ENCODE measurements at regions not wholly inside any gene's neighbourhood (a gene's known extent, or its start where the extent isn't known, plus 50 kb on each side); places are given as distances from the start of the nearest gene placed in this dataset.
A peak's percentile ranks its signal among the peaks of the same experiment; 100 is the strongest.

DNA sequence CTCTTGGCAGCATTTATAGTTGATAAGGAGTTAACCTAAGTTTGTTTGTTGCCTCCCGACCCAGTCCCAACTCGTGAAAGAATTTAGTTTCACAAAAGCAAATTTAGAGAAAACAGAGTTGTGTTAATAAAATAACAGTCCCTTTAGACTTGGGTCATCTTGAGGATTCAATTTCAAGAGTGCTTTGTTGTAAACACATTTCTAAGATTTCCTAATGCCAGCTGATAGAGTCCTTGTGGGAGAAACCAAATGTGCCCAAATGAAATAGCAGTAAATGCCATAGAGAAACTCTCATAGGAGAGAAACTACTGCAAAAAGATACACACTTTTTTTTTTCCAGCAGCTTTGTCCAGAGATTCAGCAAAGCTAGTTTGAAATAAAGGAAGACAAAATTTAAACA is 211.3 kb upstream of the BMPER start:
- intact Hi-C loops (cut with DNase I) = no loop called here
- no peak overlapping the region for H3K4me3 ChIP-seq
- no peak for ATAC-seq
- H3K9me3 ChIP-seq = peaks cover 0 to 1% of the 10 kb centered on the region in 2 donors
- H3K4me1 ChIP-seq = no peaks in the 10 kb centered on the region
- no peak overlapping the region for H3K27ac ChIP-seq
- TF ChIP-seq, protein P1, sequence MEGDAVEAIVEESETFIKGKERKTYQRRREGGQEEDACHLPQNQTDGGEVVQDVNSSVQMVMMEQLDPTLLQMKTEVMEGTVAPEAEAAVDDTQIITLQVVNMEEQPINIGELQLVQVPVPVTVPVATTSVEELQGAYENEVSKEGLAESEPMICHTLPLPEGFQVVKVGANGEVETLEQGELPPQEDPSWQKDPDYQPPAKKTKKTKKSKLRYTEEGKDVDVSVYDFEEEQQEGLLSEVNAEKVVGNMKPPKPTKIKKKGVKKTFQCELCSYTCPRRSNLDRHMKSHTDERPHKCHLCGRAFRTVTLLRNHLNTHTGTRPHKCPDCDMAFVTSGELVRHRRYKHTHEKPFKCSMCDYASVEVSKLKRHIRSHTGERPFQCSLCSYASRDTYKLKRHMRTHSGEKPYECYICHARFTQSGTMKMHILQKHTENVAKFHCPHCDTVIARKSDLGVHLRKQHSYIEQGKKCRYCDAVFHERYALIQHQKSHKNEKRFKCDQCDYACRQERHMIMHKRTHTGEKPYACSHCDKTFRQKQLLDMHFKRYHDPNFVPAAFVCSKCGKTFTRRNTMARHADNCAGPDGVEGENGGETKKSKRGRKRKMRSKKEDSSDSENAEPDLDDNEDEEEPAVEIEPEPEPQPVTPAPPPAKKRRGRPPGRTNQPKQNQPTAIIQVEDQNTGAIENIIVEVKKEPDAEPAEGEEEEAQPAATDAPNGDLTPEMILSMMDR (IDR thresholded peaks at IDR 0.05) = no peak
- H3K36me3 ChIP-seq = no peaks in the 10 kb centered on the region
- H3K27me3 ChIP-seq = no peaks in the 10 kb centered on the region
- no peak for DNase-seq

DNA sequence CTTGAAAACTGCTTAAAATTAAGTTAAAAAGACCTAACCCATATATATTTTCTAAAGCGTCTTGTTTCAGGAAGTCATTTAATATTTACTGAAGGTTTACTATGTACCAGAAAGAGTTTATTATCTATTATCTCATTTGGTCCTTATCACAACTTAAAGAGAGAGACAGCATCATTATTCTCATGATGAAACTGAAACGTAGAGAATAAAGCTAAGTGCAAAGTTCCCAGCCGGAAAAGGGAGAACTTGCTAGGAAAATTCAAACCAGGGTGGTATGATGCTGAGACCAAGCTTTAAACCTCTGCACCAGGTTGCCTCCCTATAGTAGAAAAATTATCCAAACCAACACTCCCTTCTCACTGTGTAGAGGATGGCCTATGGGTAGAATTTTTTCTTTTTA is 207.7 kb upstream of the BMPER start:
- Histone ChIP-seq H3K27me3 (no peaks in the 10 kb centered on the region), H3K27ac (no peak overlapping the region), H3K9me3 (peaks cover 0 to 30% of the 10 kb centered on the region in 2 donors), H3K4me1 (no peaks in the 10 kb centered on the region), H3K36me3 (no peaks in the 10 kb centered on the region), H3K4me3 (no peak overlapping the region)
- intact Hi-C loops (cut with DNase I) = no loop called here
- ATAC-seq = no peak
- no peak for DNase-seq
- TF ChIP-seq, protein P1 (IDR thresholded peaks at IDR 0.05) = no peak

- no peak for ATAC-seq
- Histone ChIP-seq H3K9me3 (peaks cover 0 to 30% of the 10 kb centered on the region in 2 donors), H3K27ac (no peak overlapping the region), H3K36me3 (no peaks in the 10 kb centered on the region), H3K4me3 (no peak overlapping the region), H3K4me1 (no peaks in the 10 kb centered on the region), H3K27me3 (no peaks in the 10 kb centered on the region)
- DNase-seq = no peak
- intact Hi-C loops (cut with DNase I) = no loop called here
- TF ChIP-seq, protein P1 (IDR thresholded peaks at IDR 0.05) = no peak
These were observed 207.3 kb upstream of the BMPER start for GRCh38 chr7:33698041-33698440.

DNA sequence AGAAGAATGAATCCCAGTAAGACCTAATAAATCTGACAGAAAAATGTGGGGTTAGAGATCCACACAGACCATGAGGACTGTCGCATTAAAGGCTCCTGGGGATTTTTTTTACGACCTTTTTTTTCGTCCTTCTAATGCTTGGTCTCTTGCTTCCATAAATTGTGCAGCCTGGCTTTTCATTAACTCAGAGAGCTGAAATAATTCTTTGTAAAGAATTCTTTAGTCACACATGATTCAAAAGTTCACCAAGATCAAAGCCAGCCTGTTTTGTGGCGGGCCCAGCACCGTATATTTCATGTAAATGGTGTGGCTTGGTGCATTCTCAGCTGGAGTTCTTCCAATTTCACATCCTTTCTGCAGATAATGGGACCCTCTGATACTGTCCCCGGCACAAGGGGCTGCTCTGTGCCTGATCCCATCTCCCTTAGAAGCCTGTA is 206.6 kb upstream of the BMPER start:
- intact Hi-C loops (cut with DNase I) = no loop called here
- Histone ChIP-seq H3K9me3 (peaks cover 0 to 30% of the 10 kb centered on the region in 2 donors), H3K4me1 (no peaks in the 10 kb centered on the region), H3K27me3 (no peaks in the 10 kb centered on the region), H3K36me3 (no peaks in the 10 kb centered on the region), H3K4me3 (no peak overlapping the region), H3K27ac (no peak overlapping the region)
- peak in 1 of 4 donors; percentile 24 for DNase-seq
- ATAC-seq = no peak
- TF ChIP-seq, protein P1 (IDR thresholded peaks at IDR 0.05) = no peak

DNA sequence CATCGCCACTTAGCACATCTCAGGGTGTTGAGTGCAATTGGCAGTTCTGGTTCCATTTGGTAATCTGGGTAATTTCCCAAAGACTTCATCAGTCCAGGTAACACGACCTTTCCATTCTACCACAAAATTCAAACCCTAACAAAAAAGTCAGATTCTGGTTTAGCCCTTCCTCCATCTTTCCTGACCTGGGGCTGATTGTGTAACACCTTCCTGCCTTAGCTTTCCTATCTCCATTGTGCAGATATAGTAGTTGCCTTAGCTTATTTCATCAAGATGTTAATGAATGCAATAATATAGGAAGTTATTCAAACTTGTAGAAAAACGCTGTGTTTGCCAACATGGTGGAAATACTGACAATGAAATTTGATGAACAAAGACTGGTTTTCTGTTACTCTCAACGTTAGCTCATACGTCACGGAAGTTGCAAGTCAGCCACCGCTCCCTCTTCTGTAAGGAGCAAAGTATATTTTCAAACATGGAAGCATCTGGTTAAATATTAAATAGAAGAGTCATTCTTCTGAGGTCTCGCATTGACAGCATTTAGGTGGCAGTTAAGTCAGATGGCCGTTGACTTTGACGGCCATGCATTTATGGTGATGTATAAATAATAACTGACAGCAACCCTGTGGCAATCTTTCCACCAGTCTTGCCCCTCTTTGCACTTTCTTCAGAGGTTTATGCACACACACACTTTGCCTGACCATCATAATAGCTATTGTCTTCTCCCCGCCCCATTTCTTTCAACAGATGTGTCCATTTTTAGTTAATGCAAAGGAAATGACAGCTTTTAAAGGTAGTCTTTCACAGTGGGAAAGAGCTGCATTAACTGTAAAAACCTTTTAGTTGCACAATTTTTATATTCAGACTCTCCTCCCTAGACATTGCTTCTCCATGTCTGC is 205.1 kb upstream of the BMPER start:
- H3K27me3 ChIP-seq = no peaks in the 10 kb centered on the region
- ATAC-seq (no peak), DNase-seq (no peak)
- no peak overlapping the region for H3K4me3 ChIP-seq
- intact Hi-C loops (cut with DNase I) = no loop called here
- no peaks in the 10 kb centered on the region for H3K36me3 ChIP-seq
- TF ChIP-seq, protein P1 (IDR thresholded peaks at IDR 0.05) = no peak
- H3K27ac ChIP-seq = no peak overlapping the region
- H3K9me3 ChIP-seq = peaks cover 0 to 30% of the 10 kb centered on the region in 2 donors
- H3K4me1 ChIP-seq = no peaks in the 10 kb centered on the region
